ENCODE measurements at regions not wholly inside any gene's neighbourhood (a gene's known extent, or its start where the extent isn't known, plus 50 kb on each side); places are given as distances from the start of the nearest gene placed in this dataset.

- TF ChIP-seq POLR2A (IDR thresholded peaks at IDR 0.05; ENCODE audit: extremely low read depth, insufficient read length), result no peak
- no peak for TF ChIP-seq CTCF (IDR thresholded peaks at IDR 0.05; ENCODE audit: low read depth, low read length)
- no peak for TF ChIP-seq MAX (IDR thresholded peaks at IDR 0.05; ENCODE audit: low read depth, low read length)
Observed at GRCh38 chr12:116642683-116643082, 83.5 kb downstream of the MAP1LC3B2 start.
